GM23338 (cell line): ENCODE measurements at regions not wholly inside any gene's neighbourhood (a gene's known extent, or its start where the extent isn't known, plus 50 kb on each side); places are given as distances from the start of the nearest gene placed in this dataset.

Experiments
- ATAC-seq: fragments of 200-7000 bp; cut with Tn5 transposase; 3 replicates; pipeline ENCODE4 v1.9.1; 2020
- DNase-seq: peaks from one replicate; pipeline ENCODE4 v3.0.0-alpha.2; 2015; ENCODE audit warnings: low spot score
- H2AFZ ChIP-seq: fragments of 200-600 bp; sonication (generic); 2 replicates; pipeline ENCODE4 v1.8.0; 2016; ENCODE audit warnings: antibody characterized with exemption, mild to moderate bottlenecking, moderate library complexity
- H3F3A ChIP-seq: fragments of 200-600 bp; sonication (generic); replicated peaks from 2 replicates; pipeline ENCODE4 v1.8.0; 2017; ENCODE audit warnings: antibody characterized with exemption, mixed run types, low read depth
- H3K27ac ChIP-seq: fragments of 200-600 bp; sonication (generic); 2 replicates; pipeline ENCODE4 v1.6.1; 2016; ENCODE audit warnings: low read depth
- H3K27me3 ChIP-seq: fragments of 200-600 bp; sonication (generic); 2 replicates; pipeline ENCODE4 v1.8.0; 2016; ENCODE audit warnings: mild to moderate bottlenecking, mixed run types, moderate library complexity; ENCODE audit not compliant: insufficient read depth
- H3K36me3 ChIP-seq: fragments of 200-600 bp; sonication (generic); 2 replicates; pipeline ENCODE4 v1.8.0; 2016; ENCODE audit warnings: mild to moderate bottlenecking; ENCODE audit not compliant: insufficient read depth
- H3K4me1 ChIP-seq: fragments of 200-600 bp; sonication (generic); 2 replicates; pipeline ENCODE4 v1.8.0; 2016; ENCODE audit warnings: mild to moderate bottlenecking, moderate library complexity; ENCODE audit not compliant: insufficient read depth
- H3K4me2 ChIP-seq: fragments of 200-600 bp; sonication (generic); 2 replicates; pipeline ENCODE4 v1.7.1; 2017; ENCODE audit warnings: mixed run types
- H3K4me3 ChIP-seq: fragments of 200-600 bp; sonication (generic); 2 replicates; pipeline ENCODE4 v1.6.1; 2016; ENCODE audit warnings: mixed run types
- H3K79me2 ChIP-seq: fragments of 200-600 bp; sonication (generic); replicated peaks from 2 replicates; pipeline ENCODE4 v1.8.0; 2017; ENCODE audit warnings: mild to moderate bottlenecking; ENCODE audit not compliant: insufficient read depth
- H3K9me2 ChIP-seq: fragments of 200-600 bp; sonication (generic); 2 replicates; pipeline ENCODE4 v1.8.0; 2017; ENCODE audit not compliant: insufficient read depth
- H4K20me1 ChIP-seq: fragments of 200-600 bp; sonication (generic); replicated peaks from 2 replicates; pipeline ENCODE4 v1.8.0; 2017; ENCODE audit warnings: mild to moderate bottlenecking; ENCODE audit not compliant: insufficient read depth
- H3K27ac Mint-ChIP-seq: 2 replicates; pipeline ENCODE4 v1.8.0; 2020; ENCODE audit warnings: inconsistent platforms, mild to moderate bottlenecking, moderate library complexity, mixed read lengths
- H3K27me3 Mint-ChIP-seq: 3 replicates; pipeline ENCODE4 v1.8.0; 2022; ENCODE audit warnings: low read depth, mild to moderate bottlenecking, moderate library complexity, mixed read lengths, inconsistent platforms; ENCODE audit not compliant: insufficient read depth, poor library complexity
- H3K36me3 Mint-ChIP-seq: 3 replicates; pipeline ENCODE4 v1.8.0; 2021; ENCODE audit warnings: low read depth, mild to moderate bottlenecking, inconsistent platforms, moderate library complexity, mixed read lengths
- H3K4me1 Mint-ChIP-seq: 3 replicates; pipeline ENCODE4 v1.8.0; 2020; ENCODE audit warnings: mild to moderate bottlenecking, inconsistent platforms, mixed read lengths
- H3K4me3 Mint-ChIP-seq: 3 replicates; pipeline ENCODE4 v1.8.0; 2021; ENCODE audit warnings: moderate library complexity, mild to moderate bottlenecking, inconsistent platforms, mixed read lengths
- H3K9me3 Mint-ChIP-seq: 3 replicates; pipeline ENCODE4 v1.8.0; 2020; ENCODE audit warnings: moderate library complexity, mild to moderate bottlenecking, inconsistent platforms, mixed read lengths
- CREB1 ChIP-seq: fragments of 250-450 bp; sonication (Bioruptor Pico); IDR thresholded peaks from 2 replicates; pipeline ENCODE4 v1.5.0; 2020; ENCODE audit warnings: low read depth, mild to moderate bottlenecking, moderate library complexity
- EZH2 ChIP-seq: fragments of 200-600 bp; sonication (generic); IDR thresholded peaks from one replicate; pipeline ENCODE4 v1.8.0; 2017; ENCODE audit warnings: antibody characterized with exemption, mild to moderate bottlenecking, low read depth; ENCODE audit not compliant: unreplicated experiment
- EZH2phosphoT487 ChIP-seq: fragments of 200-600 bp; sonication (generic); IDR thresholded peaks from one replicate; pipeline ENCODE4 v1.8.1; 2018; ENCODE audit warnings: antibody characterized with exemption; ENCODE audit not compliant: unreplicated experiment
- JUNB ChIP-seq: IDR thresholded peaks from one replicate; pipeline ENCODE4 v1.6.1; 2016; ENCODE audit warnings: antibody characterized with exemption; ENCODE audit not compliant: unreplicated experiment
- NANOG ChIP-seq: IDR thresholded peaks from 2 replicates; pipeline ENCODE4 v1.6.1; 2016; ENCODE audit warnings: antibody characterized with exemption, borderline replicate concordance
- POLR2AphosphoS5 ChIP-seq: IDR thresholded peaks from 2 replicates; pipeline ENCODE4 v1.6.1; 2016; ENCODE audit warnings: antibody characterized with exemption, low read depth
- STAT1 ChIP-seq: IDR thresholded peaks from one replicate; pipeline ENCODE4 v1.6.1; 2016; ENCODE audit warnings: antibody characterized with exemption; ENCODE audit not compliant: unreplicated experiment
- ZNF114 ChIP-seq: fragments of 250-450 bp; sonication (Bioruptor Pico); IDR thresholded peaks from 2 replicates; pipeline ENCODE4 v1.5.0; 2020; ENCODE audit warnings: mild to moderate bottlenecking, moderate library complexity
- ZNF331 ChIP-seq: fragments of 250-450 bp; sonication (Bioruptor Pico); IDR thresholded peaks from 2 replicates; pipeline ENCODE4 v1.5.0; 2020; ENCODE audit warnings: low read depth, mild to moderate bottlenecking, moderate library complexity
- TF ChIP-seq, protein P1 (sequence below), 2 experiments: fragments of 200-600 bp in 1 of 2; sonication (generic) in 1 of 2; conservative IDR thresholded peaks; 2 replicates each; pipeline versions ENCODE4 v1.5.1 to v1.6.1; 2016 to 2017; ENCODE audit warnings: antibody characterized with exemption in 2 of 2, low read depth in 2 of 2, mild to moderate bottlenecking in 2 of 2, moderate library complexity in 1 of 2
- TF ChIP-seq, protein P2 (sequence below): IDR thresholded peaks from 2 replicates; pipeline ENCODE4 v1.6.1; 2016; ENCODE audit warnings: antibody characterized with exemption
- TF ChIP-seq, protein P3 (sequence below): fragments of 250-450 bp; sonication (Bioruptor Pico); IDR thresholded peaks from 2 replicates; pipeline ENCODE4 v1.5.0; 2020; ENCODE audit warnings: mild to moderate bottlenecking, moderate library complexity
- TF ChIP-seq, protein P4 (sequence below): IDR thresholded peaks from one replicate; pipeline ENCODE4 v1.6.1; 2018; ENCODE audit warnings: antibody characterized with exemption; ENCODE audit not compliant: unreplicated experiment

DNA sequence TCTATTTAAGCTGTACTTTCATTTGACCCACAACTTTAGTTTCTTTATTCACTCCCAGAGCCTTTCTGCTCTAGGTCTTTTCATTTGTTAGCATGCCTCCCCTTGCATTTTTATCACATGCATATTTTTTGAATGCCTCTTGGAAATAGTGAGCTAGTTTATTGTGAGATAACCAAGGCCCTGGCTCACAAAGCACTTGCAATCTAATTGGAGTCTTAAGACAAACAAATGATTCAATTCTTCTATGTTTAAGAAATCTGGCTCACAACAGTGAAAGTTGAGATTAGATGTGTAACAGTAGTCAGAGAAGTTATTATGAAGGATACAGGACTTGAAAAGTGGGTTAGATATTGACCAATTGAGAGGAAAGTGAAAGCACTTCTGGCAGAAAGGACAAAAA, 173.4 kb downstream of the MOXD1 start (continued):
- TF ChIP-seq ZNF114 (CRISPR knock-in tag) (no peak), JUNB (no peak), EZH2phosphoT487 (no peak), EZH2 (no peak), ZNF331 (CRISPR knock-in tag) (no peak)
- TF ChIP-seq, protein P1, sequence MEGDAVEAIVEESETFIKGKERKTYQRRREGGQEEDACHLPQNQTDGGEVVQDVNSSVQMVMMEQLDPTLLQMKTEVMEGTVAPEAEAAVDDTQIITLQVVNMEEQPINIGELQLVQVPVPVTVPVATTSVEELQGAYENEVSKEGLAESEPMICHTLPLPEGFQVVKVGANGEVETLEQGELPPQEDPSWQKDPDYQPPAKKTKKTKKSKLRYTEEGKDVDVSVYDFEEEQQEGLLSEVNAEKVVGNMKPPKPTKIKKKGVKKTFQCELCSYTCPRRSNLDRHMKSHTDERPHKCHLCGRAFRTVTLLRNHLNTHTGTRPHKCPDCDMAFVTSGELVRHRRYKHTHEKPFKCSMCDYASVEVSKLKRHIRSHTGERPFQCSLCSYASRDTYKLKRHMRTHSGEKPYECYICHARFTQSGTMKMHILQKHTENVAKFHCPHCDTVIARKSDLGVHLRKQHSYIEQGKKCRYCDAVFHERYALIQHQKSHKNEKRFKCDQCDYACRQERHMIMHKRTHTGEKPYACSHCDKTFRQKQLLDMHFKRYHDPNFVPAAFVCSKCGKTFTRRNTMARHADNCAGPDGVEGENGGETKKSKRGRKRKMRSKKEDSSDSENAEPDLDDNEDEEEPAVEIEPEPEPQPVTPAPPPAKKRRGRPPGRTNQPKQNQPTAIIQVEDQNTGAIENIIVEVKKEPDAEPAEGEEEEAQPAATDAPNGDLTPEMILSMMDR (conservative IDR thresholded peaks at IDR 0.05; ENCODE audit: low read depth in 2 of 2) = no peak
- TF ChIP-seq, protein P2, sequence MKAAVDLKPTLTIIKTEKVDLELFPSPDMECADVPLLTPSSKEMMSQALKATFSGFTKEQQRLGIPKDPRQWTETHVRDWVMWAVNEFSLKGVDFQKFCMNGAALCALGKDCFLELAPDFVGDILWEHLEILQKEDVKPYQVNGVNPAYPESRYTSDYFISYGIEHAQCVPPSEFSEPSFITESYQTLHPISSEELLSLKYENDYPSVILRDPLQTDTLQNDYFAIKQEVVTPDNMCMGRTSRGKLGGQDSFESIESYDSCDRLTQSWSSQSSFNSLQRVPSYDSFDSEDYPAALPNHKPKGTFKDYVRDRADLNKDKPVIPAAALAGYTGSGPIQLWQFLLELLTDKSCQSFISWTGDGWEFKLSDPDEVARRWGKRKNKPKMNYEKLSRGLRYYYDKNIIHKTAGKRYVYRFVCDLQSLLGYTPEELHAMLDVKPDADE = no peak

DNA sequence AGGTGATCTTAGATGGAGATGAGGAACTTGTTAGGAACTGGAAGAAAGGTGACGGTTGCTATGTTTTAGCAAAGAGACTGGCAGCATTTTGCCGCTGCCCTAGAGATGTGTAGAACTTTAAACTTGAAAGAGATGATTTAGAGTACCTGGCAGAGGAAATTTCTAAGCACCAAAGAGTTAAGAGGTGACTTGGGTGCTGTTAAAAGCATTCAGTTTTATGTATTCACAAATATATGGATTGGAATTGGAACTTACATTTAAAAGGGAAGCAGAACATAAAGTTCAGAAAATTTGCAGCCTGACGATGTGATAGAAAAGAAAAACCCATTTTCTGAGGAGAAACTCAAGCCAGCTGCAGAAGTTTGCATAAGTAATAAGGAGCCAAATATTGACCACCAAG, 176.3 kb downstream of the MOXD1 start:
- H2AFZ ChIP-seq = no peak overlapping the region
- no peak overlapping the region for H3K4me2 ChIP-seq
- peaks cover 7% of the 10 kb centered on the region; the same call in 1 of the 2 replicates for H3K4me1 ChIP-seq
- DNase-seq = no peak
- H3K27ac ChIP-seq = no peak overlapping the region
- ATAC-seq = no peak
- Mint-ChIP-seq H3K27ac (no peak overlapping the region), H3K4me3 (no peak overlapping the region), H3K4me1 (peaks cover 11% of the 10 kb centered on the region; the same call in 2 of the 3 replicates), H3K27me3 (no peaks in the 10 kb centered on the region), H3K9me3 (peaks cover 19% of the 10 kb centered on the region), H3K36me3 (peaks cover 11% of the 10 kb centered on the region)
- no peaks in the 10 kb centered on the region for H4K20me1 ChIP-seq
- H3K4me3 ChIP-seq = no peak overlapping the region
- no peaks in the 10 kb centered on the region for H3K36me3 ChIP-seq
- no peaks in the 10 kb centered on the region for H3K9me2 ChIP-seq
- no peaks in the 10 kb centered on the region for H3F3A ChIP-seq
- no peaks in the 10 kb centered on the region for H3K27me3 ChIP-seq
- no peaks in the 10 kb centered on the region for H3K79me2 ChIP-seq
- TF ChIP-seq EZH2 (no peak), ZNF114 (CRISPR knock-in tag) (no peak), JUNB (no peak), EZH2phosphoT487 (no peak), ZNF331 (CRISPR knock-in tag) (no peak), CREB1 (CRISPR knock-in tag) (no peak), NANOG (no peak), POLR2AphosphoS5 (no peak), STAT1 (no peak)
- TF ChIP-seq, protein P3, sequence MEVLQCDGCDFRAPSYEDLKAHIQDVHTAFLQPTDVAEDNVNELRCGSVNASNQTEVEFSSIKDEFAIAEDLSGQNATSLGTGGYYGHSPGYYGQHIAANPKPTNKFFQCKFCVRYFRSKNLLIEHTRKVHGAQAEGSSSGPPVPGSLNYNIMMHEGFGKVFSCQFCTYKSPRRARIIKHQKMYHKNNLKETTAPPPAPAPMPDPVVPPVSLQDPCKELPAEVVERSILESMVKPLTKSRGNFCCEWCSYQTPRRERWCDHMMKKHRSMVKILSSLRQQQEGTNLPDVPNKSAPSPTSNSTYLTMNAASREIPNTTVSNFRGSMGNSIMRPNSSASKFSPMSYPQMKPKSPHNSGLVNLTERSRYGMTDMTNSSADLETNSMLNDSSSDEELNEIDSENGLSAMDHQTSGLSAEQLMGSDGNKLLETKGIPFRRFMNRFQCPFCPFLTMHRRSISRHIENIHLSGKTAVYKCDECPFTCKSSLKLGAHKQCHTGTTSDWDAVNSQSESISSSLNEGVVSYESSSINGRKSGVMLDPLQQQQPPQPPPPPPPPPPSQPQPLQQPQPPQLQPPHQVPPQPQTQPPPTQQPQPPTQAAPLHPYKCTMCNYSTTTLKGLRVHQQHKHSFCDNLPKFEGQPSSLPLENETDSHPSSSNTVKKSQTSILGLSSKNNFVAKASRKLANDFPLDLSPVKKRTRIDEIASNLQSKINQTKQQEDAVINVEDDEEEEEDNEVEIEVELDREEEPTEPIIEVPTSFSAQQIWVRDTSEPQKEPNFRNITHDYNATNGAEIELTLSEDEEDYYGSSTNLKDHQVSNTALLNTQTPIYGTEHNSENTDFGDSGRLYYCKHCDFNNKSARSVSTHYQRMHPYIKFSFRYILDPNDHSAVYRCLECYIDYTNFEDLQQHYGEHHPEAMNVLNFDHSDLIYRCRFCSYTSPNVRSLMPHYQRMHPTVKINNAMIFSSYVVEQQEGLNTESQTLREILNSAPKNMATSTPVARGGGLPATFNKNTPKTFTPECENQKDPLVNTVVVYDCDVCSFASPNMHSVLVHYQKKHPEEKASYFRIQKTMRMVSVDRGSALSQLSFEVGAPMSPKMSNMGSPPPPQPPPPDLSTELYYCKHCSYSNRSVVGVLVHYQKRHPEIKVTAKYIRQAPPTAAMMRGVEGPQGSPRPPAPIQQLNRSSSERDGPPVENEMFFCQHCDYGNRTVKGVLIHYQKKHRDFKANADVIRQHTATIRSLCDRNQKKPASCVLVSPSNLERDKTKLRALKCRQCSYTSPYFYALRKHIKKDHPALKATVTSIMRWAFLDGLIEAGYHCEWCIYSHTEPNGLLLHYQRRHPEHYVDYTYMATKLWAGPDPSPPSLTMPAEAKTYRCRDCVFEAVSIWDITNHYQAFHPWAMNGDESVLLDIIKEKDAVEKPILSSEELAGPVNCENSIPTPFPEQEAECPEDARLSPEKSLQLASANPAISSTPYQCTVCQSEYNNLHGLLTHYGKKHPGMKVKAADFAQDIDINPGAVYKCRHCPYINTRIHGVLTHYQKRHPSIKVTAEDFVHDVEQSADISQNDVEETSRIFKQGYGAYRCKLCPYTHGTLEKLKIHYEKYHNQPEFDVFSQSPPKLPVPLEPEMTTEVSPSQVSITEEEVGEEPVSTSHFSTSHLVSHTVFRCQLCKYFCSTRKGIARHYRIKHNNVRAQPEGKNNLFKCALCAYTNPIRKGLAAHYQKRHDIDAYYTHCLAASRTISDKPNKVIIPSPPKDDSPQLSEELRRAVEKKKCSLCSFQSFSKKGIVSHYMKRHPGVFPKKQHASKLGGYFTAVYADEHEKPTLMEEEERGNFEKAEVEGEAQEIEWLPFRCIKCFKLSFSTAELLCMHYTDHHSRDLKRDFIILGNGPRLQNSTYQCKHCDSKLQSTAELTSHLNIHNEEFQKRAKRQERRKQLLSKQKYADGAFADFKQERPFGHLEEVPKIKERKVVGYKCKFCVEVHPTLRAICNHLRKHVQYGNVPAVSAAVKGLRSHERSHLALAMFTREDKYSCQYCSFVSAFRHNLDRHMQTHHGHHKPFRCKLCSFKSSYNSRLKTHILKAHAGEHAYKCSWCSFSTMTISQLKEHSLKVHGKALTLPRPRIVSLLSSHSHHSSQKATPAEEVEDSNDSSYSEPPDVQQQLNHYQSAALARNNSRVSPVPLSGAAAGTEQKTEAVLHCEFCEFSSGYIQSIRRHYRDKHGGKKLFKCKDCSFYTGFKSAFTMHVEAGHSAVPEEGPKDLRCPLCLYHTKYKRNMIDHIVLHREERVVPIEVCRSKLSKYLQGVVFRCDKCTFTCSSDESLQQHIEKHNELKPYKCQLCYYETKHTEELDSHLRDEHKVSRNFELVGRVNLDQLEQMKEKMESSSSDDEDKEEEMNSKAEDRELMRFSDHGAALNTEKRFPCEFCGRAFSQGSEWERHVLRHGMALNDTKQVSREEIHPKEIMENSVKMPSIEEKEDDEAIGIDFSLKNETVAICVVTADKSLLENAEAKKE (CRISPR knock-in tag) = no peak
- TF ChIP-seq, protein P4, sequence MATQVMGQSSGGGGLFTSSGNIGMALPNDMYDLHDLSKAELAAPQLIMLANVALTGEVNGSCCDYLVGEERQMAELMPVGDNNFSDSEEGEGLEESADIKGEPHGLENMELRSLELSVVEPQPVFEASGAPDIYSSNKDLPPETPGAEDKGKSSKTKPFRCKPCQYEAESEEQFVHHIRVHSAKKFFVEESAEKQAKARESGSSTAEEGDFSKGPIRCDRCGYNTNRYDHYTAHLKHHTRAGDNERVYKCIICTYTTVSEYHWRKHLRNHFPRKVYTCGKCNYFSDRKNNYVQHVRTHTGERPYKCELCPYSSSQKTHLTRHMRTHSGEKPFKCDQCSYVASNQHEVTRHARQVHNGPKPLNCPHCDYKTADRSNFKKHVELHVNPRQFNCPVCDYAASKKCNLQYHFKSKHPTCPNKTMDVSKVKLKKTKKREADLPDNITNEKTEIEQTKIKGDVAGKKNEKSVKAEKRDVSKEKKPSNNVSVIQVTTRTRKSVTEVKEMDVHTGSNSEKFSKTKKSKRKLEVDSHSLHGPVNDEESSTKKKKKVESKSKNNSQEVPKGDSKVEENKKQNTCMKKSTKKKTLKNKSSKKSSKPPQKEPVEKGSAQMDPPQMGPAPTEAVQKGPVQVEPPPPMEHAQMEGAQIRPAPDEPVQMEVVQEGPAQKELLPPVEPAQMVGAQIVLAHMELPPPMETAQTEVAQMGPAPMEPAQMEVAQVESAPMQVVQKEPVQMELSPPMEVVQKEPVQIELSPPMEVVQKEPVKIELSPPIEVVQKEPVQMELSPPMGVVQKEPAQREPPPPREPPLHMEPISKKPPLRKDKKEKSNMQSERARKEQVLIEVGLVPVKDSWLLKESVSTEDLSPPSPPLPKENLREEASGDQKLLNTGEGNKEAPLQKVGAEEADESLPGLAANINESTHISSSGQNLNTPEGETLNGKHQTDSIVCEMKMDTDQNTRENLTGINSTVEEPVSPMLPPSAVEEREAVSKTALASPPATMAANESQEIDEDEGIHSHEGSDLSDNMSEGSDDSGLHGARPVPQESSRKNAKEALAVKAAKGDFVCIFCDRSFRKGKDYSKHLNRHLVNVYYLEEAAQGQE = no peak
